ENCODE measurements at regions not wholly inside any gene's neighbourhood (a gene's known extent, or its start where the extent isn't known, plus 50 kb on each side); places are given as distances from the start of the nearest gene placed in this dataset.

DNA sequence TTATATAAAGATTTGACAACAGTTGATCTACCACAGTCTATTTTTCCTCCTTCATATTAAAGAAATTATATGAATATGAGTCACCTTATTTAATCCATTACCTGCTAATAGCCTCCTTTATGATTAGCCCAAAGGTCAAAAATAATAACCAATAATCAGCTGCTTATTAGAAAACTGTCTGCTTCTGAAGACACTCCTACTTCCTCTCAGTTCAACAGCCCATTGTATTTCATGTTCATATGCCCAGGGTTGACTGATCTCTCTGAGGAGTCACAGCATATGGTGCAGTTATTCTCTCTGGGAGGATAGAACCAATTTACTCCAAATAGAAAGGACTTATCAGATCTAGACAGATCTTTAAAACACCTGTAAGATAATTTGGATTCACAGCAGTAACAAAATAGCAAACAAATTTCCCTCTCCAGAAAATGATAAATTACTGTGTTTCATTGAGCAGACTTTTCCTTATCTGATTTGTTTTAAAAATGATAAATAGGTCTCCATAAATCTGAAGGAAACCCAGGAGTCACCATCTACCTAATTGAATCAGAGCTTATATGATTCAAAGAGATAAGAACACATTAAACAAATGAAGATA lies 180.4 kb upstream of the ITGA1 start:
- no peaks in the 10 kb centered on the region for H3K4me1 Mint-ChIP-seq

GRCh38 chr5:52620315-52620714 lies 167.4 kb upstream of the ITGA1 start:
- no peak for TF ChIP-seq CTCF (IDR thresholded peaks at IDR 0.05)
- no peak for DNase-seq
- no peaks in the 10 kb centered on the region for H3K4me1 Mint-ChIP-seq
- H3K36me3 Mint-ChIP-seq (ENCODE audit: low read depth), result no peaks in the 10 kb centered on the region
- no peaks in the 10 kb centered on the region for H3K9me3 Mint-ChIP-seq
- H3K4me3 Mint-ChIP-seq, result no peak overlapping the region
- H3K27me3 Mint-ChIP-seq (ENCODE audit: low read depth, poor library complexity), result peaks cover 7% of the 10 kb centered on the region
- no peak overlapping the region for H3K27ac Mint-ChIP-seq

More for the DNA sequence above, 180.4 kb upstream of the ITGA1 start:
- peaks cover 7% of the 10 kb centered on the region for H3K27me3 Mint-ChIP-seq (ENCODE audit: low read depth, poor library complexity)
- no peak overlapping the region for H3K27ac Mint-ChIP-seq
- no peak overlapping the region for H3K4me3 Mint-ChIP-seq
- peaks cover 4% of the 10 kb centered on the region for H3K9me3 Mint-ChIP-seq
- no peak for DNase-seq
- H3K36me3 Mint-ChIP-seq (ENCODE audit: low read depth), result no peaks in the 10 kb centered on the region
- TF ChIP-seq CTCF (IDR thresholded peaks at IDR 0.05), result no peak

GRCh38 chr5:52623291-52623690 lies 164.4 kb upstream of the ITGA1 start:
- peaks cover 7% of the 10 kb centered on the region for H3K27me3 Mint-ChIP-seq (ENCODE audit: low read depth, poor library complexity)
- no peak overlapping the region for H3K4me3 Mint-ChIP-seq
- H3K36me3 Mint-ChIP-seq (ENCODE audit: low read depth), result no peaks in the 10 kb centered on the region
- no peak overlapping the region for H3K27ac Mint-ChIP-seq
- TF ChIP-seq CTCF (IDR thresholded peaks at IDR 0.05), result no peak
- no peaks in the 10 kb centered on the region for H3K9me3 Mint-ChIP-seq
- DNase-seq, result no peak
- no peaks in the 10 kb centered on the region for H3K4me1 Mint-ChIP-seq

DNA sequence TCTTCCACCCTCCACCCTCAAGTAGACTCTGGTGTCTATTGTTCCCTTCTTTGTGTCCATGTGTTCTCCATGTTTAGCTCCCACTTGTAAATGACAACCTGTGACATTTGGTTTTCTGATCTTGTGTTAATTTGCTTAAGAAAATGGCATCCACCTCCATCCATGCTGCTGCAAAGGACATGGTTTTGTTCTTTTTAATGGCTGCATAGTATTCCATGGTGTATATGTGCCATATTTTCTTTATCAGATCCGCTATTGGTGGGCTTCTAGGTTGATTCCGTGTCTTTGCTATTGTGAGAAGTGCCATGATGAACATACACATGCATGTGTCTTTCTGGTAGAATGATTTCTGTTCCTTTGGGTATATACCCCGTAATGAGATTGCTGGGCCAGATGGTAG lies 163.4 kb upstream of the ITGA1 start:
- Mint-ChIP-seq H3K27me3 (ENCODE audit: low read depth, poor library complexity) (peaks cover 7% of the 10 kb centered on the region), H3K36me3 (ENCODE audit: low read depth) (no peaks in the 10 kb centered on the region), H3K9me3 (no peaks in the 10 kb centered on the region), H3K27ac (no peak overlapping the region), H3K4me3 (no peak overlapping the region), H3K4me1 (no peaks in the 10 kb centered on the region)
- TF ChIP-seq CTCF (IDR thresholded peaks at IDR 0.05), result no peak
- DNase-seq, result no peak

- H3K4me3 Mint-ChIP-seq, result no peak overlapping the region
- no peaks in the 10 kb centered on the region for H3K36me3 Mint-ChIP-seq (ENCODE audit: low read depth)
- no peak for DNase-seq
- no peaks in the 10 kb centered on the region for H3K9me3 Mint-ChIP-seq
- H3K4me1 Mint-ChIP-seq, result no peaks in the 10 kb centered on the region
- peaks cover 2% of the 10 kb centered on the region for H3K27me3 Mint-ChIP-seq (ENCODE audit: low read depth, poor library complexity)
- no peak overlapping the region for H3K27ac Mint-ChIP-seq
- TF ChIP-seq CTCF (IDR thresholded peaks at IDR 0.05), result no peak
Observed at GRCh38 chr5:52626312-52626711, 161.4 kb upstream of the ITGA1 start.

DNA sequence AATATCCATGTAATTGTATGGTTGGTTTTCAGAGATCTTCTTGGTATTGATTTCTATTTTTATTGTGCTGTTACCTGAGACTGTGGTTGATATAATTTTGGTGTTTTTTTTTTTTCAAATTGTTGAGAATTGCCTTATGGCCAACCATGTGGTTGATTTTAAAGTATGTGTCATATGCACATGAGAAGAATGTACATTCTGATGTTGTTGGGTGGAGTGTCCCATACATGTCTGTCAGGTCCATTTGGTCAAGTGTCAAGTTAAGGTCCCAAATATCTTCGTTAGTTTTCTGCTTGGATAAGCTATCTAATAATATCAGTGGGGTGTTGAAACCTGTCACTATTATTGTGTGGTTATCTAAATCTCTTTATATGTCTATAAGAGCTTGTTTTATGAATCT lies 160.0 kb upstream of the ITGA1 start:
- TF ChIP-seq CTCF (IDR thresholded peaks at IDR 0.05), result no peak
- Mint-ChIP-seq H3K27me3 (ENCODE audit: low read depth, poor library complexity) (peaks cover 2% of the 10 kb centered on the region), H3K9me3 (no peaks in the 10 kb centered on the region), H3K4me3 (no peak overlapping the region), H3K27ac (no peak overlapping the region), H3K4me1 (no peaks in the 10 kb centered on the region), H3K36me3 (ENCODE audit: low read depth) (no peaks in the 10 kb centered on the region)
- DNase-seq, result no peak
